Prostate gland (tissue), 2 donors: ENCODE measurements at regions not wholly inside any gene's neighbourhood (a gene's known extent, or its start where the extent isn't known, plus 50 kb on each side); places are given as distances from the start of the nearest gene placed in this dataset.

Experiments used
- CTCF ChIP-seq, 4 experiments: fragments of 200-600 bp in 2 of 4; fragments of 450-650 bp in 2 of 4; sonication (generic) in 2 of 4; IDR thresholded peaks; 1 replicate in 3 of 4; 2 replicates in 1 of 4; pipeline ENCODE4 v1.5.1; 2016 to 2019; ENCODE audit warnings: antibody characterized with exemption in 4 of 4, mild to moderate bottlenecking in 2 of 4, moderate library complexity in 2 of 4
- POLR2A ChIP-seq: fragments of 450-650 bp; IDR thresholded peaks from one replicate; pipeline ENCODE4 v1.6.1; 2016; ENCODE audit warnings: antibody characterized with exemption, mild to moderate bottlenecking
- POLR2AphosphoS5 ChIP-seq: sonication (generic); formaldehyde crosslinking; IDR thresholded peaks from one replicate; pipeline ENCODE4 v1.6.1; 2017; ENCODE audit warnings: antibody characterized with exemption

- TF ChIP-seq POLR2AphosphoS5 = no peak
- no peak for TF ChIP-seq CTCF (IDR thresholded peaks at IDR 0.05)
- TF ChIP-seq POLR2A = no peak
Measured at GRCh38 chr1:38609166-38610025, 250.2 kb downstream of the RRAGC start.
